DND-41 (cell line): ENCODE measurements at regions not wholly inside any gene's neighbourhood (a gene's known extent, or its start where the extent isn't known, plus 50 kb on each side); places are given as distances from the start of the nearest gene placed in this dataset.

Experiments
- EZH2 ChIP-seq: IDR thresholded peaks from 3 replicates; pipeline ENCODE4 v1.6.1; 2012; ENCODE audit warnings: borderline replicate concordance, low read depth, mild to moderate bottlenecking, moderate library complexity, low read length, inconsistent platforms; ENCODE audit not compliant: severe bottlenecking
- TF ChIP-seq, protein P1 (sequence below): IDR thresholded peaks from 2 replicates; pipeline ENCODE4 v1.5.1; 2012; ENCODE audit warnings: borderline replicate concordance, low read length, moderate library complexity, mild to moderate bottlenecking; ENCODE audit not compliant: poor library complexity, severe bottlenecking; ENCODE audit errors: extremely low read depth

DNA sequence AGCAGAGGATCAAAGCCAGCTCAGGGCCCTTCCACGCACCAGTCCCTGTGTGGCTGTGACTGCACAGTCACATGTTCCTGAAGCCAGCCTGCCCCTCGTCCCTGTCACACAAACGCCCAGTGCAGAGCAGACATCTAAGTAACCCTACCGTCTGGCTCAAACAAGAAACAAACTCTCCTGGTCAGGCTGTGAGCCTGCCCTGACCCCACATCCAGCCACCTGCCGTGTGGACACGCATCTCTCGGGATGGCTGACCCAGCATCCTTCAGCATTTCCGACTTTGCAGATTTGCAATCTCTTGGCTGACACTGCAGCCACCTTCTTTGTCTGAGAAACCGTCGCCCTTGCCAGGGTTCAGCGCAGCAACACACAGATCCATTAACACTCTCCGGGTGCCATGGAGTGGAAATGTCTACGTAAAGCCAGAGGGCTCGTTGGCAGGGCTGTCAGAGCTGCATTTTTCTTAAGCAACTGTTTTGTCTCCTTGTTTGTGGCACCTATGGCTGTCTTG lies 82.3 kb upstream of the ASAP2 start:
- TF ChIP-seq, protein P1, sequence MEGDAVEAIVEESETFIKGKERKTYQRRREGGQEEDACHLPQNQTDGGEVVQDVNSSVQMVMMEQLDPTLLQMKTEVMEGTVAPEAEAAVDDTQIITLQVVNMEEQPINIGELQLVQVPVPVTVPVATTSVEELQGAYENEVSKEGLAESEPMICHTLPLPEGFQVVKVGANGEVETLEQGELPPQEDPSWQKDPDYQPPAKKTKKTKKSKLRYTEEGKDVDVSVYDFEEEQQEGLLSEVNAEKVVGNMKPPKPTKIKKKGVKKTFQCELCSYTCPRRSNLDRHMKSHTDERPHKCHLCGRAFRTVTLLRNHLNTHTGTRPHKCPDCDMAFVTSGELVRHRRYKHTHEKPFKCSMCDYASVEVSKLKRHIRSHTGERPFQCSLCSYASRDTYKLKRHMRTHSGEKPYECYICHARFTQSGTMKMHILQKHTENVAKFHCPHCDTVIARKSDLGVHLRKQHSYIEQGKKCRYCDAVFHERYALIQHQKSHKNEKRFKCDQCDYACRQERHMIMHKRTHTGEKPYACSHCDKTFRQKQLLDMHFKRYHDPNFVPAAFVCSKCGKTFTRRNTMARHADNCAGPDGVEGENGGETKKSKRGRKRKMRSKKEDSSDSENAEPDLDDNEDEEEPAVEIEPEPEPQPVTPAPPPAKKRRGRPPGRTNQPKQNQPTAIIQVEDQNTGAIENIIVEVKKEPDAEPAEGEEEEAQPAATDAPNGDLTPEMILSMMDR = no peak
- TF ChIP-seq EZH2 = no peak
